ENCODE measurements at regions not wholly inside any gene's neighbourhood (a gene's known extent, or its start where the extent isn't known, plus 50 kb on each side); places are given as distances from the start of the nearest gene placed in this dataset.

GRCh38 chr11:86181379-86181778, 63.2 kb upstream of the EED start:
- no peak for DNase-seq (ENCODE audit: low read depth, low spot score)
- H3K9me1 ChIP-seq (replicated peaks; ENCODE audit: control insufficient read depth, extremely low read depth, insufficient read depth, low read length) = no peaks in the 10 kb centered on the region
- H3K9me3 ChIP-seq (replicated peaks; ENCODE audit: control insufficient read depth, insufficient read depth, low read length) = no peaks in the 10 kb centered on the region
- no peaks in the 10 kb centered on the region for H3K36me3 ChIP-seq (ENCODE audit: control insufficient read depth in 2 of 2, extremely low read depth in 1 of 2, insufficient read depth in 2 of 2, low read length in 2 of 2)
- TF ChIP-seq, protein P1, sequence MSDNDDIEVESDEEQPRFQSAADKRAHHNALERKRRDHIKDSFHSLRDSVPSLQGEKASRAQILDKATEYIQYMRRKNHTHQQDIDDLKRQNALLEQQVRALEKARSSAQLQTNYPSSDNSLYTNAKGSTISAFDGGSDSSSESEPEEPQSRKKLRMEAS (IDR thresholded peaks at IDR 0.05; ENCODE audit: insufficient read depth, insufficient read length) = no peak
- TF ChIP-seq FOS (IDR thresholded peaks at IDR 0.05; ENCODE audit: borderline replicate concordance, insufficient read depth, low read length) = no peak
- no peak for TF ChIP-seq POLR2AphosphoS5 (IDR thresholded peaks at IDR 0.05; ENCODE audit: insufficient read depth, low read depth, low read length)
- TF ChIP-seq GATA2 (IDR thresholded peaks at IDR 0.05; ENCODE audit: insufficient read depth, insufficient read length, low read depth, low read length) = no peak
- no peak for TF ChIP-seq EZH2 (IDR thresholded peaks at IDR 0.05; ENCODE audit: borderline replicate concordance, low read depth, low read length, severe bottlenecking)
- no peak for TF ChIP-seq POLR2A (IDR thresholded peaks at IDR 0.05; ENCODE audit: low read depth, low read length)
- no peak for TF ChIP-seq MYC (IDR thresholded peaks at IDR 0.05; ENCODE audit: low read depth, low read length)
- TF ChIP-seq, protein P2, sequence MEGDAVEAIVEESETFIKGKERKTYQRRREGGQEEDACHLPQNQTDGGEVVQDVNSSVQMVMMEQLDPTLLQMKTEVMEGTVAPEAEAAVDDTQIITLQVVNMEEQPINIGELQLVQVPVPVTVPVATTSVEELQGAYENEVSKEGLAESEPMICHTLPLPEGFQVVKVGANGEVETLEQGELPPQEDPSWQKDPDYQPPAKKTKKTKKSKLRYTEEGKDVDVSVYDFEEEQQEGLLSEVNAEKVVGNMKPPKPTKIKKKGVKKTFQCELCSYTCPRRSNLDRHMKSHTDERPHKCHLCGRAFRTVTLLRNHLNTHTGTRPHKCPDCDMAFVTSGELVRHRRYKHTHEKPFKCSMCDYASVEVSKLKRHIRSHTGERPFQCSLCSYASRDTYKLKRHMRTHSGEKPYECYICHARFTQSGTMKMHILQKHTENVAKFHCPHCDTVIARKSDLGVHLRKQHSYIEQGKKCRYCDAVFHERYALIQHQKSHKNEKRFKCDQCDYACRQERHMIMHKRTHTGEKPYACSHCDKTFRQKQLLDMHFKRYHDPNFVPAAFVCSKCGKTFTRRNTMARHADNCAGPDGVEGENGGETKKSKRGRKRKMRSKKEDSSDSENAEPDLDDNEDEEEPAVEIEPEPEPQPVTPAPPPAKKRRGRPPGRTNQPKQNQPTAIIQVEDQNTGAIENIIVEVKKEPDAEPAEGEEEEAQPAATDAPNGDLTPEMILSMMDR (IDR thresholded peaks at IDR 0.05; ENCODE audit: extremely low read depth in 1 of 2, insufficient read depth in 1 of 2, low read depth in 1 of 2, low read length in 2 of 2) = no peak
- TF ChIP-seq JUN (IDR thresholded peaks at IDR 0.05; ENCODE audit: borderline replicate concordance, insufficient read depth, insufficient read length, low read depth) = no peak
- no peak overlapping the region for H3K9ac ChIP-seq (replicated peaks; ENCODE audit: extremely low read depth, insufficient read depth, low read length)
- no peak overlapping the region for H2AFZ ChIP-seq (ENCODE audit: low read depth, low read length)
- CTCF ChIA-PET = interaction anchor here (2.9 kb wide), 1 partner anchor 12 kb away, joined by 16 read pairs; no protein-coding TSS in a partner anchor
- intact Hi-C loops (cut with micrococcal nuclease) = no loop called here
- H4K20me1 ChIP-seq (replicated peaks; ENCODE audit: control insufficient read depth, extremely low read depth, insufficient read depth, low read length) = no peaks in the 10 kb centered on the region
- POLR2A ChIA-PET = no interaction called here
- H3K79me2 ChIP-seq (ENCODE audit: control insufficient read depth, insufficient read depth, low read length) = no peaks in the 10 kb centered on the region
- BruUV-seq (replicated peaks) = no TSS peak
- no peak overlapping the region for H3K4me2 ChIP-seq (ENCODE audit: insufficient read depth, low read length)
- no peak overlapping the region for H3K27ac ChIP-seq (ENCODE audit: insufficient read depth, low read depth, low read length)
- dilution Hi-C loops (cut with MboI; ENCODE audit: extremely low pct_ligation_motif_present, low sequenced_read_pairs) = no loop called here
- no peak overlapping the region for H3K4me3 ChIP-seq (replicated peaks in 1 of 3; ENCODE audit: insufficient read depth in 1 of 3, low read depth in 1 of 3, low read length in 3 of 3)
- no peak for FAIRE-seq
- no peaks in the 10 kb centered on the region for H3K27me3 ChIP-seq (ENCODE audit: control insufficient read depth in 2 of 2, insufficient read depth in 2 of 2, low read length in 2 of 2)
- H3K4me1 ChIP-seq (ENCODE audit: control insufficient read depth, extremely low read depth, insufficient read depth, low read length) = peaks cover 3% of the 10 kb centered on the region

All from endothelial cell of umbilical vein (primary cell).